Astrocyte (in vitro differentiated cells and primary cell): ENCODE measurements at regions not wholly inside any gene's neighbourhood (a gene's known extent, or its start where the extent isn't known, plus 50 kb on each side); places are given as distances from the start of the nearest gene placed in this dataset.

Experiments used
- DNase-seq: peaks from one replicate; pipeline ENCODE4 v3.0.0-alpha.2; 2010; ENCODE audit warnings: low read depth
- FAIRE-seq: peaks from 2 replicates; lab custom pipeline; 2011; peaks lifted over from hg19 to GRCh38; lab: Jason Lieb, UNC
- H2AFZ ChIP-seq: 2 replicates; pipeline ENCODE4 v1.6.0; 2012; ENCODE audit warnings: low read depth, low read length, inconsistent platforms
- H3K27ac ChIP-seq: 2 replicates; pipeline ENCODE4 v1.5.1; 2011; ENCODE audit warnings: low read depth, low read length, inconsistent platforms
- H3K27me3 ChIP-seq: 2 replicates; pipeline ENCODE4 v1.6.0; 2011; ENCODE audit warnings: low read length, inconsistent platforms; ENCODE audit not compliant: insufficient read depth
- H3K36me3 ChIP-seq: 2 replicates; pipeline ENCODE4 v1.5.1; 2011; ENCODE audit warnings: low read length, inconsistent platforms; ENCODE audit not compliant: insufficient read depth
- H3K4me1 ChIP-seq: 2 replicates; pipeline ENCODE4 v1.5.1; 2011; ENCODE audit warnings: low read length, inconsistent platforms; ENCODE audit not compliant: insufficient read depth
- H3K4me2 ChIP-seq: 2 replicates; pipeline ENCODE4 v1.6.0; 2012; ENCODE audit warnings: low read length, inconsistent platforms
- H3K4me3 ChIP-seq: 2 replicates; pipeline ENCODE4 v1.5.1; 2011; ENCODE audit warnings: low read depth, mild to moderate bottlenecking, low read length, inconsistent platforms; ENCODE audit not compliant: insufficient read depth
- H3K79me2 ChIP-seq: 2 replicates; pipeline ENCODE4 v1.6.0; 2012; ENCODE audit warnings: mild to moderate bottlenecking, low read length, inconsistent platforms; ENCODE audit not compliant: insufficient read depth
- H3K9ac ChIP-seq: 2 replicates; pipeline ENCODE4 v1.6.0; 2012; ENCODE audit warnings: mild to moderate bottlenecking, low read length, inconsistent platforms
- H3K9me3 ChIP-seq: 2 replicates; pipeline ENCODE4 v1.5.1; 2012; ENCODE audit warnings: low read depth, mild to moderate bottlenecking, low read length, inconsistent platforms; ENCODE audit not compliant: insufficient read depth
- H4K20me1 ChIP-seq: 2 replicates; pipeline ENCODE4 v1.6.0; 2012; ENCODE audit warnings: low read length, inconsistent platforms; ENCODE audit not compliant: insufficient read depth
- H3K27ac Mint-ChIP-seq: one replicate; pipeline ENCODE4 v1.8.0; 2021; ENCODE audit warnings: mild to moderate bottlenecking, mixed read lengths; ENCODE audit not compliant: unreplicated experiment
- H3K27me3 Mint-ChIP-seq: one replicate; pipeline ENCODE4 v1.8.0; 2021; ENCODE audit warnings: low read depth, mixed read lengths; ENCODE audit not compliant: unreplicated experiment
- H3K36me3 Mint-ChIP-seq: one replicate; pipeline ENCODE4 v1.8.0; 2021; ENCODE audit warnings: low read depth, mixed read lengths; ENCODE audit not compliant: unreplicated experiment
- H3K4me1 Mint-ChIP-seq: one replicate; pipeline ENCODE4 v1.8.0; 2021; ENCODE audit warnings: low read depth, mixed read lengths; ENCODE audit not compliant: unreplicated experiment
- H3K4me3 Mint-ChIP-seq: one replicate; pipeline ENCODE4 v1.8.0; 2021; ENCODE audit warnings: mild to moderate bottlenecking, moderate library complexity, mixed read lengths; ENCODE audit not compliant: unreplicated experiment
- H3K9me3 Mint-ChIP-seq: one replicate; pipeline ENCODE4 v1.8.0; 2021; ENCODE audit warnings: mild to moderate bottlenecking, mixed read lengths; ENCODE audit not compliant: unreplicated experiment
- CTCF ChIP-seq: IDR thresholded peaks from 2 replicates; pipeline ENCODE4 v1.5.1; 2011; ENCODE audit warnings: low read depth, mild to moderate bottlenecking, inconsistent platforms, low read length, moderate library complexity; ENCODE audit not compliant: insufficient read depth
- EZH2 ChIP-seq: IDR thresholded peaks from 2 replicates; pipeline ENCODE4 v1.6.1; 2012; ENCODE audit warnings: mild to moderate bottlenecking, low read length, inconsistent platforms; ENCODE audit not compliant: insufficient read depth

GRCh38 chr10:58921421-58921855 is 255.0 kb upstream of the PHYHIPL start:
- Histone ChIP-seq H3K4me3 (no peak overlapping the region), H2AFZ (no peak overlapping the region), H3K4me1 (peaks cover 20% of the 10 kb centered on the region), H3K9me3 (no peaks in the 10 kb centered on the region), H3K27ac (peak overlapping the region; percentile 61), H3K27me3 (no peaks in the 10 kb centered on the region), H4K20me1 (no peaks in the 10 kb centered on the region), H3K9ac (peak overlapping the region; percentile 37), H3K4me2 (peak overlapping the region; percentile 67), H3K79me2 (no peaks in the 10 kb centered on the region), H3K36me3 (no peaks in the 10 kb centered on the region)
- H3K9me3 Mint-ChIP-seq: no peaks in the 10 kb centered on the region
- no peaks in the 10 kb centered on the region for H3K27me3 Mint-ChIP-seq
- TF ChIP-seq CTCF (no peak), EZH2 (no peak)
- peak overlapping the region; percentile 75 for H3K27ac Mint-ChIP-seq
- peaks cover 25% of the 10 kb centered on the region for H3K4me1 Mint-ChIP-seq
- H3K4me3 Mint-ChIP-seq: no peak overlapping the region
- no peaks in the 10 kb centered on the region for H3K36me3 Mint-ChIP-seq
- DNase-seq (no peak), FAIRE-seq (peak; percentile 39)

GRCh38 chr10:58925381-58925780 is 251.1 kb upstream of the PHYHIPL start:
- no peaks in the 10 kb centered on the region for H3K9me3 Mint-ChIP-seq
- H3K4me3 Mint-ChIP-seq: no peak overlapping the region
- H3K4me1 ChIP-seq: peaks cover 13% of the 10 kb centered on the region
- H3K36me3 Mint-ChIP-seq: no peaks in the 10 kb centered on the region
- TF ChIP-seq EZH2 (no peak), CTCF (no peak)
- DNase-seq (no peak), FAIRE-seq (no peak)
- H3K27ac Mint-ChIP-seq: no peak overlapping the region
- no peaks in the 10 kb centered on the region for H3K9me3 ChIP-seq
- no peak overlapping the region for H3K9ac ChIP-seq
- H3K27me3 Mint-ChIP-seq: no peaks in the 10 kb centered on the region
- no peaks in the 10 kb centered on the region for H3K27me3 ChIP-seq
- H3K27ac ChIP-seq: no peak overlapping the region
- no peaks in the 10 kb centered on the region for H3K79me2 ChIP-seq
- no peaks in the 10 kb centered on the region for H4K20me1 ChIP-seq
- H3K36me3 ChIP-seq: no peaks in the 10 kb centered on the region
- no peak overlapping the region for H3K4me2 ChIP-seq
- H3K4me1 Mint-ChIP-seq: peaks cover 10% of the 10 kb centered on the region
- no peak overlapping the region for H3K4me3 ChIP-seq
- H2AFZ ChIP-seq: no peak overlapping the region

GRCh38 chr10:58930500-58930899 is 245.9 kb upstream of the PHYHIPL start:
- DNase-seq (peak; percentile 63), FAIRE-seq (peak; percentile 56)
- Histone ChIP-seq H3K4me2 (peak overlapping the region; percentile 29), H3K36me3 (no peaks in the 10 kb centered on the region), H3K9ac (no peak overlapping the region), H3K27me3 (no peaks in the 10 kb centered on the region), H2AFZ (no peak overlapping the region), H3K4me1 (peaks cover 13% of the 10 kb centered on the region), H3K9me3 (no peaks in the 10 kb centered on the region), H4K20me1 (no peaks in the 10 kb centered on the region), H3K27ac (peak overlapping the region; percentile 4), H3K79me2 (no peaks in the 10 kb centered on the region), H3K4me3 (no peak overlapping the region)
- Mint-ChIP-seq H3K27ac (no peak overlapping the region), H3K36me3 (no peaks in the 10 kb centered on the region), H3K4me3 (no peak overlapping the region), H3K4me1 (peaks cover 6% of the 10 kb centered on the region), H3K9me3 (no peaks in the 10 kb centered on the region), H3K27me3 (no peaks in the 10 kb centered on the region)
- TF ChIP-seq EZH2: no peak
- TF ChIP-seq CTCF: no peak
